Amniotic epithelial cell (primary cell): ENCODE measurements at regions not wholly inside any gene's neighbourhood (a gene's known extent, or its start where the extent isn't known, plus 50 kb on each side); places are given as distances from the start of the nearest gene placed in this dataset.
A peak's percentile ranks its signal among the peaks of the same experiment; 100 is the strongest.

ENCODE experiments used
- DNase-seq: peaks from one replicate; pipeline ENCODE4 v3.0.0-alpha.2; 2010; ENCODE audit warnings: low read depth

GRCh38 chr10:107618504-107618994 lies 454.0 kb upstream of the SORCS1 start:
- DNase-seq = peak; percentile 50

GRCh38 chr10:107616463-107617410 lies 452.2 kb upstream of the SORCS1 start:
- DNase-seq = peak; percentile 94

- peak; percentile 15 for DNase-seq
Observed at GRCh38 chr10:107616031-107616430, 451.5 kb upstream of the SORCS1 start.

GRCh38 chr10:107614939-107615685 lies 450.6 kb upstream of the SORCS1 start:
- DNase-seq = peak; percentile 56

GRCh38 chr10:107611115-107611514 lies 446.6 kb upstream of the SORCS1 start:
- no peak for DNase-seq

GRCh38 chr10:107589081-107589480 lies 424.6 kb upstream of the SORCS1 start:
- no peak for DNase-seq

- no peak for DNase-seq
Observed at GRCh38 chr10:107585630-107586029, 421.1 kb upstream of the SORCS1 start.

GRCh38 chr10:107583974-107584373 lies 419.5 kb upstream of the SORCS1 start:
- DNase-seq = peak; percentile 27

- DNase-seq = no peak
Observed at GRCh38 chr10:107579970-107580369, 415.5 kb upstream of the SORCS1 start.

GRCh38 chr10:107577221-107577620 lies 412.7 kb upstream of the SORCS1 start:
- no peak for DNase-seq

GRCh38 chr10:107576746-107577145 lies 412.2 kb upstream of the SORCS1 start:
- DNase-seq = peak; percentile 27

- DNase-seq = no peak
Observed at GRCh38 chr10:107565014-107565413, 400.5 kb upstream of the SORCS1 start.

- DNase-seq = peak; percentile 45
Observed at GRCh38 chr10:107561136-107561650, 396.7 kb upstream of the SORCS1 start.

GRCh38 chr10:107557916-107558315 lies 393.4 kb upstream of the SORCS1 start:
- no peak for DNase-seq

GRCh38 chr10:107554333-107554732 lies 389.8 kb upstream of the SORCS1 start:
- no peak for DNase-seq

GRCh38 chr10:107553470-107553869 lies 389.0 kb upstream of the SORCS1 start:
- no peak for DNase-seq

GRCh38 chr10:107552963-107553362 lies 388.5 kb upstream of the SORCS1 start:
- no peak for DNase-seq

GRCh38 chr10:107548301-107548700 lies 383.8 kb upstream of the SORCS1 start:
- DNase-seq = peak; percentile 69

- no peak for DNase-seq
Observed at GRCh38 chr10:107546986-107547385, 382.5 kb upstream of the SORCS1 start.

GRCh38 chr10:107546284-107546683 lies 381.8 kb upstream of the SORCS1 start:
- DNase-seq = peak; percentile 94

GRCh38 chr10:107545717-107546116 lies 381.2 kb upstream of the SORCS1 start:
- no peak for DNase-seq

GRCh38 chr10:107544706-107545520 lies 380.4 kb upstream of the SORCS1 start:
- no peak for DNase-seq
